ENCODE measurements at regions not wholly inside any gene's neighbourhood (a gene's known extent, or its start where the extent isn't known, plus 50 kb on each side); places are given as distances from the start of the nearest gene placed in this dataset.

DNA sequence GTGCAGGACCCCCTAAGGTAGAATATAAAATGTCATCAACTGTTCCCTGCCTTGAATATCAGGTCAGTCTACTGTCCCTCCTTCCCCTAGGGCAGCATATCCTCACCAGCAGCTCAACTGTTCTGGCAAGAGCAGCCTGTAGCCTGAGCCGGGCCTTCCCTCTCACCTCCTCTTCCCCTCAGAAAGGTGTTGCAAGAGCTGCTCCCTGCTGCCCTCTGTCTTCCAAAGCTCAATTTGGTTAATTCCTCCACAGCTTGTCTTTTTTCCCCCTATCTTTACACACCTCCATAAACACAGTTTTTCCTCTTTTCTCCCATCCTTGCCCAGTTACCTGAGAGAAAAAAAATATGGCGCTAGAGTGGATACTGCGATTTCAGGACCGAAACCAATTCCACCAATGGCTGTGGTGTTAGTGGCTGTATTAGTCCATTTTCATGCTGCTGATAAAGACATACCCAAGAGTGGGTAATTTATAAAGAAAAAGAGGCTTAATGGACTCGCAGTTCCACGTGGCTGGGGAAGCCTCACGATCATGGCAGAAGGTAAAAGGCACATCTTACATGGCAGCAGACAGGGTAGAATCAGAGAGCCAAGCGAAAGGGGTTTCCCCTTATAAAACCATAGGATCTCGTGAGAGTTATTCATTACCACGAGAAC lies 184.7 kb downstream of the MREG start:
- Histone ChIP-seq H3K4me3 (replicated peaks; ENCODE audit: insufficient read depth, low read length) (no peak overlapping the region), H3K27ac (replicated peaks) (no peak overlapping the region), H3K27me3 (ENCODE audit: insufficient read depth, poor library complexity, severe bottlenecking) (no peaks in the 10 kb centered on the region)
- peak; percentile 44 to 77 for DNase-seq (ENCODE audit: low read depth in 1 of 2, low spot score in 1 of 2)
- TF ChIP-seq, protein P1, sequence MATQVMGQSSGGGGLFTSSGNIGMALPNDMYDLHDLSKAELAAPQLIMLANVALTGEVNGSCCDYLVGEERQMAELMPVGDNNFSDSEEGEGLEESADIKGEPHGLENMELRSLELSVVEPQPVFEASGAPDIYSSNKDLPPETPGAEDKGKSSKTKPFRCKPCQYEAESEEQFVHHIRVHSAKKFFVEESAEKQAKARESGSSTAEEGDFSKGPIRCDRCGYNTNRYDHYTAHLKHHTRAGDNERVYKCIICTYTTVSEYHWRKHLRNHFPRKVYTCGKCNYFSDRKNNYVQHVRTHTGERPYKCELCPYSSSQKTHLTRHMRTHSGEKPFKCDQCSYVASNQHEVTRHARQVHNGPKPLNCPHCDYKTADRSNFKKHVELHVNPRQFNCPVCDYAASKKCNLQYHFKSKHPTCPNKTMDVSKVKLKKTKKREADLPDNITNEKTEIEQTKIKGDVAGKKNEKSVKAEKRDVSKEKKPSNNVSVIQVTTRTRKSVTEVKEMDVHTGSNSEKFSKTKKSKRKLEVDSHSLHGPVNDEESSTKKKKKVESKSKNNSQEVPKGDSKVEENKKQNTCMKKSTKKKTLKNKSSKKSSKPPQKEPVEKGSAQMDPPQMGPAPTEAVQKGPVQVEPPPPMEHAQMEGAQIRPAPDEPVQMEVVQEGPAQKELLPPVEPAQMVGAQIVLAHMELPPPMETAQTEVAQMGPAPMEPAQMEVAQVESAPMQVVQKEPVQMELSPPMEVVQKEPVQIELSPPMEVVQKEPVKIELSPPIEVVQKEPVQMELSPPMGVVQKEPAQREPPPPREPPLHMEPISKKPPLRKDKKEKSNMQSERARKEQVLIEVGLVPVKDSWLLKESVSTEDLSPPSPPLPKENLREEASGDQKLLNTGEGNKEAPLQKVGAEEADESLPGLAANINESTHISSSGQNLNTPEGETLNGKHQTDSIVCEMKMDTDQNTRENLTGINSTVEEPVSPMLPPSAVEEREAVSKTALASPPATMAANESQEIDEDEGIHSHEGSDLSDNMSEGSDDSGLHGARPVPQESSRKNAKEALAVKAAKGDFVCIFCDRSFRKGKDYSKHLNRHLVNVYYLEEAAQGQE (IDR thresholded peaks at IDR 0.05; ENCODE audit: insufficient replicate concordance, low read depth): no peak
- TF ChIP-seq, protein P2, sequence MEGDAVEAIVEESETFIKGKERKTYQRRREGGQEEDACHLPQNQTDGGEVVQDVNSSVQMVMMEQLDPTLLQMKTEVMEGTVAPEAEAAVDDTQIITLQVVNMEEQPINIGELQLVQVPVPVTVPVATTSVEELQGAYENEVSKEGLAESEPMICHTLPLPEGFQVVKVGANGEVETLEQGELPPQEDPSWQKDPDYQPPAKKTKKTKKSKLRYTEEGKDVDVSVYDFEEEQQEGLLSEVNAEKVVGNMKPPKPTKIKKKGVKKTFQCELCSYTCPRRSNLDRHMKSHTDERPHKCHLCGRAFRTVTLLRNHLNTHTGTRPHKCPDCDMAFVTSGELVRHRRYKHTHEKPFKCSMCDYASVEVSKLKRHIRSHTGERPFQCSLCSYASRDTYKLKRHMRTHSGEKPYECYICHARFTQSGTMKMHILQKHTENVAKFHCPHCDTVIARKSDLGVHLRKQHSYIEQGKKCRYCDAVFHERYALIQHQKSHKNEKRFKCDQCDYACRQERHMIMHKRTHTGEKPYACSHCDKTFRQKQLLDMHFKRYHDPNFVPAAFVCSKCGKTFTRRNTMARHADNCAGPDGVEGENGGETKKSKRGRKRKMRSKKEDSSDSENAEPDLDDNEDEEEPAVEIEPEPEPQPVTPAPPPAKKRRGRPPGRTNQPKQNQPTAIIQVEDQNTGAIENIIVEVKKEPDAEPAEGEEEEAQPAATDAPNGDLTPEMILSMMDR (IDR thresholded peaks at IDR 0.05; ENCODE audit: insufficient read depth, low read length): peak; percentile 47
- TF ChIP-seq SPI1 (IDR thresholded peaks at IDR 0.05; ENCODE audit: borderline replicate concordance, low read depth) (peak; percentile 39; the same call in 1 of the 2 replicates), GABPA (IDR thresholded peaks at IDR 0.05; ENCODE audit: low read depth) (no peak)

GRCh38 chr2:215826838-215827441 lies 186.4 kb downstream of the MREG start:
- Histone ChIP-seq H3K27ac (replicated peaks) (no peak overlapping the region), H3K4me3 (replicated peaks; ENCODE audit: insufficient read depth, low read length) (no peak overlapping the region)

GRCh38 chr2:215826376-215826775 lies 187.0 kb downstream of the MREG start:
- Histone ChIP-seq H3K4me3 (replicated peaks; ENCODE audit: insufficient read depth, low read length) (no peak overlapping the region), H3K27me3 (ENCODE audit: insufficient read depth, poor library complexity, severe bottlenecking) (no peaks in the 10 kb centered on the region), H3K27ac (replicated peaks) (no peak overlapping the region)
- no peak for TF ChIP-seq SPI1 (IDR thresholded peaks at IDR 0.05; ENCODE audit: borderline replicate concordance, low read depth)
- TF ChIP-seq POLR2AphosphoS5 (IDR thresholded peaks at IDR 0.05; ENCODE audit: low read depth): no peak
- no peak for TF ChIP-seq GABPA (IDR thresholded peaks at IDR 0.05; ENCODE audit: low read depth)
- TF ChIP-seq, protein P2 (IDR thresholded peaks at IDR 0.05; ENCODE audit: insufficient read depth, low read length): no peak
- TF ChIP-seq, protein P1 (IDR thresholded peaks at IDR 0.05; ENCODE audit: insufficient replicate concordance, low read depth): no peak
- no peak for DNase-seq (ENCODE audit: low read depth in 1 of 2, low spot score in 1 of 2)

More at GRCh38 chr2:215826838-215827441, 186.4 kb downstream of the MREG start:
- no peak for TF ChIP-seq GABPA (IDR thresholded peaks at IDR 0.05; ENCODE audit: low read depth)
- TF ChIP-seq, protein P1 (IDR thresholded peaks at IDR 0.05; ENCODE audit: insufficient replicate concordance, low read depth): no peak
- no peak for TF ChIP-seq POLR2AphosphoS5 (IDR thresholded peaks at IDR 0.05; ENCODE audit: low read depth)
- TF ChIP-seq SPI1 (IDR thresholded peaks at IDR 0.05; ENCODE audit: borderline replicate concordance, low read depth): no peak
- TF ChIP-seq, protein P2 (IDR thresholded peaks at IDR 0.05; ENCODE audit: insufficient read depth, low read length): no peak
- DNase-seq (ENCODE audit: low read depth in 1 of 2, low spot score in 1 of 2): no peak
- H3K27me3 ChIP-seq (ENCODE audit: insufficient read depth, poor library complexity, severe bottlenecking): no peaks in the 10 kb centered on the region

All from HL-60 (cell line).